K562 (cell line): ENCODE measurements at regions not wholly inside any gene's neighbourhood (a gene's known extent, or its start where the extent isn't known, plus 50 kb on each side); places are given as distances from the start of the nearest gene placed in this dataset.

ENCODE experiments used
- CBX3 ChIP-seq, 2 experiments: IDR thresholded peaks; 1 replicate in 1 of 2; 2 replicates in 1 of 2; pipeline ENCODE4 v1.6.1; 2012; ENCODE audit warnings: inconsistent platforms in 2 of 2, low read length in 2 of 2, borderline replicate concordance in 1 of 2, control low read depth in 1 of 2
- HNRNPL ChIP-seq: fragments of 200-400 bp; formaldehyde crosslinking; IDR thresholded peaks from 2 replicates; pipeline ENCODE4 v1.6.1; 2017; ENCODE audit warnings: low read depth, mild to moderate bottlenecking, low read length
- IRF2 ChIP-seq: sonication (generic); formaldehyde crosslinking; IDR thresholded peaks from 2 replicates; pipeline ENCODE4 v1.8.1; 2022; ENCODE audit warnings: mild to moderate bottlenecking, missing genetic modification reagents
- KDM1A ChIP-seq, 2 experiments: fragments of 450-650 bp; IDR thresholded peaks; 2 replicates each; pipeline ENCODE4 v1.6.1; 2016; ENCODE audit warnings: mild to moderate bottlenecking in 2 of 2
- MTA1 ChIP-seq: fragments of 450-650 bp; IDR thresholded peaks from 2 replicates; pipeline ENCODE4 v1.6.1; 2017; ENCODE audit warnings: borderline replicate concordance
- MYBL2 ChIP-seq, 2 experiments: fragments of 450-650 bp in 1 of 2; sonication (generic) in 1 of 2; formaldehyde crosslinking in 1 of 2; IDR thresholded peaks; 2 replicates each; pipeline versions ENCODE4 v1.6.1 to v1.8.1; 2017 to 2022; ENCODE audit warnings: borderline replicate concordance in 1 of 2, inconsistent platforms in 1 of 2, low read depth in 1 of 2, mild to moderate bottlenecking in 1 of 2, missing genetic modification reagents in 1 of 2, moderate library complexity in 1 of 2
- NCOA2 ChIP-seq, 2 experiments: fragments of 450-650 bp; IDR thresholded peaks; 2 replicates each; pipeline ENCODE4 v1.6.1; 2018; ENCODE audit warnings: mild to moderate bottlenecking in 2 of 2, moderate library complexity in 1 of 2; ENCODE audit not compliant: partially characterized antibody in 2 of 2
- NONO ChIP-seq, 2 experiments: fragments of 200-400 bp in 1 of 2; fragments of 450-650 bp in 1 of 2; formaldehyde crosslinking in 1 of 2; IDR thresholded peaks; 2 replicates each; pipeline ENCODE4 v1.6.1; 2017; ENCODE audit warnings: low read depth in 2 of 2, mild to moderate bottlenecking in 2 of 2, moderate library complexity in 2 of 2, low read length in 1 of 2
- POLR2H ChIP-seq: IDR thresholded peaks from 2 replicates; pipeline ENCODE4 v1.6.1; 2016; ENCODE audit warnings: missing genetic modification characterization, low read depth, mild to moderate bottlenecking, control low read depth, missing compliant biosample characterization, moderate library complexity
- SMAD2 ChIP-seq: fragments of 150-350 bp; IDR thresholded peaks from 2 replicates; pipeline ENCODE4 v1.6.1; 2014; ENCODE audit warnings: low read depth, mild to moderate bottlenecking, low read length
- SMARCC2 ChIP-seq: fragments of 450-650 bp; IDR thresholded peaks from 2 replicates; pipeline ENCODE4 v1.6.1; 2017; ENCODE audit warnings: antibody characterized with exemption, moderate library complexity, mild to moderate bottlenecking, low read depth
- SOX6 ChIP-seq: fragments of 450-650 bp; IDR thresholded peaks from 2 replicates; pipeline ENCODE4 v1.6.1; 2014; ENCODE audit warnings: mild to moderate bottlenecking
- SP1 ChIP-seq: sonication (generic); formaldehyde crosslinking; IDR thresholded peaks from 2 replicates; pipeline ENCODE4 v1.8.1; 2022; ENCODE audit warnings: mild to moderate bottlenecking, missing genetic modification reagents
- STAT6 ChIP-seq: sonication (generic); formaldehyde crosslinking; IDR thresholded peaks from 2 replicates; pipeline ENCODE4 v1.8.1; 2023; ENCODE audit warnings: mild to moderate bottlenecking, missing genetic modification reagents
- TCF7 ChIP-seq: sonication (generic); IDR thresholded peaks from 2 replicates; pipeline ENCODE4 v1.6.1; 2016; ENCODE audit warnings: antibody characterized with exemption, borderline replicate concordance
- XRCC4 ChIP-seq: IDR thresholded peaks from one replicate; pipeline ENCODE4 v1.6.1; 2011; ENCODE audit not compliant: insufficient read depth, insufficient read length; ENCODE audit errors: extremely low read depth
- ZBTB17 ChIP-seq: fragments of 450-650 bp; formaldehyde crosslinking; IDR thresholded peaks from 2 replicates; pipeline ENCODE4 v1.4.0; 2020; ENCODE audit warnings: mild to moderate bottlenecking
- ZFPM2 ChIP-seq: fragments of 250-450 bp; sonication (Bioruptor Pico); IDR thresholded peaks from 2 replicates; pipeline ENCODE4 v1.5.1; 2022; ENCODE audit warnings: mild to moderate bottlenecking
- ZKSCAN3 ChIP-seq: fragments of 250-450 bp; sonication (Bioruptor Pico); IDR thresholded peaks from 2 replicates; pipeline ENCODE4 v1.4.0; 2020
- ZNF280B ChIP-seq: fragments of 250-450 bp; sonication (Bioruptor Pico); IDR thresholded peaks from 2 replicates; pipeline ENCODE4 v1.5.1; 2021; ENCODE audit warnings: mild to moderate bottlenecking
- ZNF444 ChIP-seq: fragments of 250-450 bp; sonication (Bioruptor Pico); IDR thresholded peaks from 2 replicates; pipeline ENCODE4 v1.4.0; 2020; ENCODE audit warnings: mild to moderate bottlenecking, moderate library complexity
- ZNF511 ChIP-seq: sonication (generic); formaldehyde crosslinking; IDR thresholded peaks from 2 replicates; pipeline ENCODE4 v1.8.0; 2022; ENCODE audit warnings: mild to moderate bottlenecking, missing genetic modification reagents

GRCh38 chr7:106774768-106775551 is 90.1 kb upstream of the PIK3CG start (continued):
- no peak for TF ChIP-seq ZNF511
- TF ChIP-seq NONO (IDR thresholded peaks at IDR 0.05; ENCODE audit: low read depth in 2 of 2, low read length in 1 of 2), result no peak; a peak in 1 of 4 replicates
- TF ChIP-seq KDM1A (IDR thresholded peaks at IDR 0.05), result 0 out of 4 replicates have a peak, but pooled peaks of 1 of the 2 experiments have one; percentile 1
- peak; percentile 95 for TF ChIP-seq SOX6
- 0 out of 2 replicates have a peak, but pooled peaks have one; percentile 33 for TF ChIP-seq MTA1
- peak; percentile 97 for TF ChIP-seq POLR2H
- peak; percentile 71; the same call in 1 of the 2 replicates for TF ChIP-seq ZNF444 (CRISPR knock-in tag)
- peak; percentile 82 for TF ChIP-seq HNRNPL
- TF ChIP-seq SMAD2, result no peak
- TF ChIP-seq NCOA2 (IDR thresholded peaks at IDR 0.05; ENCODE audit: partially characterized antibody in 2 of 2), result no peak
- peak; percentile 79; the same call in 1 of the 2 replicates for TF ChIP-seq ZNF280B
- TF ChIP-seq ZFPM2 (CRISPR knock-in tag), result 0 out of 2 replicates have a peak, but pooled peaks have one; percentile 60
- TF ChIP-seq MYBL2 (IDR thresholded peaks at IDR 0.05; ENCODE audit: low read depth), result no peak
- TF ChIP-seq MYBL2 (CRISPR knock-in tag; IDR thresholded peaks at IDR 0.05; ENCODE audit: borderline replicate concordance), result no peak
- no peak for TF ChIP-seq IRF2 (CRISPR knock-in tag)
- TF ChIP-seq ZBTB17, result peak; percentile 65; the same call in 1 of the 2 replicates
- no peak; a peak in 1 of 3 replicates for TF ChIP-seq CBX3 (IDR thresholded peaks at IDR 0.05; ENCODE audit: borderline replicate concordance in 1 of 2, low read length in 2 of 2)
- TF ChIP-seq TCF7, result no peak
- 0 out of 2 replicates have a peak, but pooled peaks have one; percentile 70 for TF ChIP-seq STAT6 (CRISPR knock-in tag)
- no peak for TF ChIP-seq XRCC4
- TF ChIP-seq ZKSCAN3, result no peak
- peak; percentile 85 for TF ChIP-seq SP1 (CRISPR knock-in tag)
- no peak for TF ChIP-seq SMARCC2
